GM19455 (cell line): ENCODE measurements at regions not wholly inside any gene's neighbourhood (a gene's known extent, or its start where the extent isn't known, plus 50 kb on each side); places are given as distances from the start of the nearest gene placed in this dataset.

ENCODE experiments used
- ATAC-seq: cut with Tn5 transposase; IDR thresholded peaks from one replicate; pipeline ENCODE4 v1.9.1; 2021; ENCODE audit not compliant: unreplicated experiment

- no peak for ATAC-seq
Measured at GRCh38 chr5:67290655-67291054, 94.1 kb upstream of the CD180 start.

GRCh38 chr5:67289763-67290521 lies 93.3 kb upstream of the CD180 start:
- ATAC-seq: no peak

GRCh38 chr5:67287510-67288268 lies 91.1 kb upstream of the CD180 start:
- ATAC-seq: no peak

GRCh38 chr5:67286006-67286405 lies 89.4 kb upstream of the CD180 start:
- ATAC-seq: no peak

- ATAC-seq: no peak
Measured at GRCh38 chr5:67283988-67284487, 87.4 kb upstream of the CD180 start.

- no peak for ATAC-seq
Measured at GRCh38 chr5:67283275-67283987, 86.8 kb upstream of the CD180 start.

GRCh38 chr5:67281874-67282273 lies 85.3 kb upstream of the CD180 start:
- ATAC-seq: no peak

- ATAC-seq: no peak
Measured at GRCh38 chr5:67273689-67274356, 77.2 kb upstream of the CD180 start.

- ATAC-seq: no peak
Measured at GRCh38 chr5:67272453-67273130, 76.0 kb upstream of the CD180 start.

GRCh38 chr5:67268231-67269021 lies 71.8 kb upstream of the CD180 start:
- no peak for ATAC-seq

- ATAC-seq: no peak
Measured at GRCh38 chr5:67267512-67268216, 71.1 kb upstream of the CD180 start.

- ATAC-seq: no peak
Measured at GRCh38 chr5:67266654-67267350, 70.2 kb upstream of the CD180 start.

- ATAC-seq: no peak
Measured at GRCh38 chr5:67265951-67266350, 69.4 kb upstream of the CD180 start.

GRCh38 chr5:67263656-67264408 lies 67.2 kb upstream of the CD180 start:
- no peak for ATAC-seq

GRCh38 chr5:67262956-67263355 lies 66.4 kb upstream of the CD180 start:
- ATAC-seq: no peak

- ATAC-seq: no peak
Measured at GRCh38 chr5:67262206-67262605, 65.6 kb upstream of the CD180 start.

- ATAC-seq: no peak
Measured at GRCh38 chr5:67259548-67260215, 63.1 kb upstream of the CD180 start.
